ENCODE measurements at regions not wholly inside any gene's neighbourhood (a gene's known extent, or its start where the extent isn't known, plus 50 kb on each side); places are given as distances from the start of the nearest gene placed in this dataset.
A peak's percentile ranks its signal among the peaks of the same experiment; 100 is the strongest.

GRCh38 chr9:28882529-28882928 is 1309.2 kb upstream of the C9orf72 start:
- DNase-seq: no peak

GRCh38 chr9:28883234-28883633 is 1310.0 kb upstream of the C9orf72 start:
- DNase-seq: no peak

- DNase-seq: no peak
These were observed 1314.1 kb upstream of the C9orf72 start for GRCh38 chr9:28887188-28887884.

- DNase-seq: no peak
These were observed 1315.5 kb upstream of the C9orf72 start for GRCh38 chr9:28888806-28889205.

- DNase-seq: no peak
These were observed 1319.3 kb upstream of the C9orf72 start for GRCh38 chr9:28892538-28892937.

GRCh38 chr9:28899267-28899666 is 1326.0 kb upstream of the C9orf72 start:
- no peak for DNase-seq

GRCh38 chr9:28899926-28900325 is 1326.6 kb upstream of the C9orf72 start:
- DNase-seq: no peak

GRCh38 chr9:28900406-28900805 is 1327.1 kb upstream of the C9orf72 start:
- DNase-seq: no peak

- no peak for DNase-seq
These were observed 1336.2 kb upstream of the C9orf72 start for GRCh38 chr9:28909526-28909925.

GRCh38 chr9:28912621-28913020 is 1339.3 kb upstream of the C9orf72 start:
- DNase-seq: no peak

- no peak for DNase-seq
These were observed 1342.1 kb upstream of the C9orf72 start for GRCh38 chr9:28915202-28915930.

- no peak for DNase-seq
These were observed 1343.1 kb upstream of the C9orf72 start for GRCh38 chr9:28916348-28916747.

GRCh38 chr9:28921857-28922500 is 1348.7 kb upstream of the C9orf72 start:
- DNase-seq: peak in 1 of 2 experiments; percentile 38

- DNase-seq: no peak
These were observed 1349.6 kb upstream of the C9orf72 start for GRCh38 chr9:28922891-28923290.

- no peak for DNase-seq
These were observed 1350.1 kb upstream of the C9orf72 start for GRCh38 chr9:28923351-28923750.

- DNase-seq: no peak
These were observed 1351.9 kb upstream of the C9orf72 start for GRCh38 chr9:28925157-28925556.

GRCh38 chr9:28926306-28926705 is 1353.0 kb upstream of the C9orf72 start:
- DNase-seq: no peak

GRCh38 chr9:28927691-28928090 is 1354.4 kb upstream of the C9orf72 start:
- no peak for DNase-seq

- DNase-seq: no peak
These were observed 1356.2 kb upstream of the C9orf72 start for GRCh38 chr9:28929433-28929832.

GRCh38 chr9:28930766-28931165 is 1357.5 kb upstream of the C9orf72 start:
- no peak for DNase-seq

GRCh38 chr9:28934111-28934510 is 1360.8 kb upstream of the C9orf72 start:
- DNase-seq: no peak

GRCh38 chr9:28938981-28939380 is 1365.7 kb upstream of the C9orf72 start:
- peak; percentile 65 to 81 for DNase-seq

GRCh38 chr9:28941856-28942255 is 1368.6 kb upstream of the C9orf72 start:
- DNase-seq: no peak

GRCh38 chr9:28942941-28943340 is 1369.7 kb upstream of the C9orf72 start:
- no peak for DNase-seq
